Stomach (tissue), 8 donors: ENCODE measurements at regions not wholly inside any gene's neighbourhood (a gene's known extent, or its start where the extent isn't known, plus 50 kb on each side); places are given as distances from the start of the nearest gene placed in this dataset.
"Not testable (repeated sequence)": the region's sequence is repeated elsewhere in the genome, so short reads cannot be mapped to it uniquely, and the experiment has no call there.

Experiments used
- DNase-seq, 2 donors: peaks; one replicate each; pipeline versions ENCODE4 v3.0.0 to v3.0.0-alpha.2; 2013 to 2019
- H3K27ac ChIP-seq, 5 donors: fragments of 200-600 bp in 4 of 5; sonication (generic) in 4 of 5; one replicate each; pipeline ENCODE4 v1.5.1; 2013 to 2019; ENCODE audit warnings: mild to moderate bottlenecking in 1 of 5, moderate library complexity in 1 of 5
- H3K27me3 ChIP-seq, 3 donors: fragments of 200-600 bp; sonication (generic); one replicate each; pipeline ENCODE4 v1.5.1; 2017 to 2019; ENCODE audit warnings: mixed run types in 1 of 3
- H3K36me3 ChIP-seq, 4 donors: fragments of 200-600 bp; sonication (generic); 1 replicate in 3 of 4; 2 replicates in 1 of 4; pipeline ENCODE4 v1.5.1; 2016 to 2019
- H3K4me1 ChIP-seq, 4 donors: fragments of 200-600 bp; sonication (generic); one replicate each; pipeline ENCODE4 v1.5.1; 2016 to 2019
- H3K4me3 ChIP-seq, 4 donors: fragments of 200-600 bp; sonication (generic) in 3 of 4; one replicate each; pipeline ENCODE4 v1.5.1; 2016 to 2019; ENCODE audit warnings: mild to moderate bottlenecking in 1 of 4
- H3K9me3 ChIP-seq, 4 donors: fragments of 200-600 bp; sonication (generic); one replicate each; pipeline ENCODE4 v1.5.1; 2016 to 2019
- EP300 ChIP-seq: sonication (generic); formaldehyde crosslinking; IDR thresholded peaks from one replicate; pipeline ENCODE4 v1.6.1; 2017; ENCODE audit warnings: antibody characterized with exemption
- POLR2A ChIP-seq, 4 donors: fragments of 450-650 bp; IDR thresholded peaks; one replicate each; pipeline ENCODE4 v1.6.1; 2016; ENCODE audit warnings: antibody characterized with exemption in 4 of 4, control low read depth in 2 of 4, mild to moderate bottlenecking in 1 of 4, moderate library complexity in 1 of 4
- POLR2AphosphoS5 ChIP-seq, 3 donors: sonication (generic); formaldehyde crosslinking; IDR thresholded peaks; one replicate each; pipeline ENCODE4 v1.6.1; 2016; ENCODE audit warnings: antibody characterized with exemption in 3 of 3
- WGBS, 5 donors: extraction: QIAGEN DNeasy Blood & Tissue Kit in 3 of 5; methylation state at CpG; one replicate each; pipeline versions ENCODE4 v1.1.5 to v1.1.7; 2013 to 2018; 5-methylcytosine and 5-hydroxymethylcytosine counted together
- intact Hi-C: fragments of 100-400 bp; cut with DNase I; formaldehyde crosslinking; loops from one replicate; pipeline ENCODE4 v1.15.1; 2023; ENCODE audit warnings: low total_unique reads
- TF ChIP-seq, protein P1 (sequence below), 7 experiments: fragments of 450-650 bp in 4 of 7; fragments of 200-600 bp in 3 of 7; sonication (generic) in 3 of 7; IDR thresholded peaks; one replicate each; pipeline ENCODE4 v1.5.1; 2016 to 2019; ENCODE audit warnings: antibody characterized with exemption in 7 of 7, control low read depth in 2 of 7, mild to moderate bottlenecking in 1 of 7
- donor health status: healthy with polysubstance abuse.
- donor health status: Bipolar disorder and iron deficiency.
- donor health status: healthy.

DNA sequence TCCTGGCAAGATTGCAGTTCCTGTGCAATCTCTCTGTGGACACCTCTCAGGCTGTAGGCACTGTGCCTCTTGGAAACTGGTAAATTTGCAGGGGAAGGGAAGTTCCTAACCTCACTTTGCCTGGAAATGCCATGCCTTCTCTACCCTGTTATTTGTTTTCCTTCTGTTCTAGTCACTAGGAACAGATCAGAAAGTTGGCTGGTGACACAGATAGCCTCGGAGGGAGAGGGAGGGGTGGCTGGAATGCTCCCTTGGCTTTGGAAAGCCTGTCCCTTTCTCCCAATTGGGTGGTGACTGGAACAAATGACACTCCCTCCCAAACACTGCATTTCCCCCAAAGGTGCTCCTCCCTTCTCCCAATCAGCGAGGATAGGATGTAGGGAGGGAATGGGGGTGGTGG lies 131.5 kb upstream of the F13A1 start:
- WGBS, 5 donors: 9 to 29% (median 15%) methylated on average over 2 of the region's 2 CpGs
- no peak for DNase-seq
- Histone ChIP-seq H3K9me3 (no peaks in the 10 kb centered on the region), H3K27ac (no peak overlapping the region), H3K27me3 (peaks cover 0 to 18% (median 0%) of the 10 kb centered on the region in 3 donors), H3K36me3 (no peaks in the 10 kb centered on the region), H3K4me1 (no peaks in the 10 kb centered on the region), H3K4me3 (no peak overlapping the region)
- TF ChIP-seq POLR2AphosphoS5 (IDR thresholded peaks at IDR 0.05): no peak
- TF ChIP-seq EP300: no peak
- TF ChIP-seq, protein P1, sequence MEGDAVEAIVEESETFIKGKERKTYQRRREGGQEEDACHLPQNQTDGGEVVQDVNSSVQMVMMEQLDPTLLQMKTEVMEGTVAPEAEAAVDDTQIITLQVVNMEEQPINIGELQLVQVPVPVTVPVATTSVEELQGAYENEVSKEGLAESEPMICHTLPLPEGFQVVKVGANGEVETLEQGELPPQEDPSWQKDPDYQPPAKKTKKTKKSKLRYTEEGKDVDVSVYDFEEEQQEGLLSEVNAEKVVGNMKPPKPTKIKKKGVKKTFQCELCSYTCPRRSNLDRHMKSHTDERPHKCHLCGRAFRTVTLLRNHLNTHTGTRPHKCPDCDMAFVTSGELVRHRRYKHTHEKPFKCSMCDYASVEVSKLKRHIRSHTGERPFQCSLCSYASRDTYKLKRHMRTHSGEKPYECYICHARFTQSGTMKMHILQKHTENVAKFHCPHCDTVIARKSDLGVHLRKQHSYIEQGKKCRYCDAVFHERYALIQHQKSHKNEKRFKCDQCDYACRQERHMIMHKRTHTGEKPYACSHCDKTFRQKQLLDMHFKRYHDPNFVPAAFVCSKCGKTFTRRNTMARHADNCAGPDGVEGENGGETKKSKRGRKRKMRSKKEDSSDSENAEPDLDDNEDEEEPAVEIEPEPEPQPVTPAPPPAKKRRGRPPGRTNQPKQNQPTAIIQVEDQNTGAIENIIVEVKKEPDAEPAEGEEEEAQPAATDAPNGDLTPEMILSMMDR (IDR thresholded peaks at IDR 0.05): no peak
- TF ChIP-seq POLR2A (IDR thresholded peaks at IDR 0.05): no peak
- intact Hi-C loops: no loop called here

GRCh38 chr6:6453186-6453585 lies 132.7 kb upstream of the F13A1 start:
- intact Hi-C loops: no loop called here
- Histone ChIP-seq H3K4me1 (no peaks in the 10 kb centered on the region), H3K9me3 (no peaks in the 10 kb centered on the region), H3K4me3 (no peak overlapping the region), H3K27me3 (peaks cover 0 to 18% (median 0%) of the 10 kb centered on the region in 3 donors), H3K27ac (no peak overlapping the region), H3K36me3 (no peaks in the 10 kb centered on the region)
- 69 to 78% (median 73%) methylated on average over 1 of the region's 1 CpG for WGBS, 5 donors
- no peak for DNase-seq
- no peak for TF ChIP-seq POLR2AphosphoS5 (IDR thresholded peaks at IDR 0.05)
- no peak for TF ChIP-seq EP300
- TF ChIP-seq, protein P1 (IDR thresholded peaks at IDR 0.05): no peak
- TF ChIP-seq POLR2A (IDR thresholded peaks at IDR 0.05): no peak

DNA sequence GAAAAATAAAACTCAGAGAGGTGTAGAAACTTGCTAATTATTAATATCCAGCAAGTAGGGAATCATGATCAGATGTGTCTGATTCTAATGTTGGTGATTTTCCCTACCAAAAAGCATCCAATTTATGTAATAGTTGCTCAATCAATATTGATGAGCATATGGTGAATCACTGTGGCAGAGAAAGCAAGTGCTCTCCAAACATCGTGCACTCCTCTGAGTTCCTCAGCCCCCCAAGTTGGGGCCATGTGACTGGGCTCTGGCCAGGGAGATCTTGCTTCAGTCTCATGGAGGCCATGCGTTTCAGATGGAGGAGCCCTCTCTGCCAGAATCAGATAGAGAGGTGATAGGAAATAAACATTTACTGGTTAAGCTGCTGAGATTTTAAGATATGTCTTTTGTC lies 133.2 kb upstream of the LY86 start:
- H3K4me1 ChIP-seq: no peaks in the 10 kb centered on the region
- TF ChIP-seq, protein P1 (IDR thresholded peaks at IDR 0.05): no peak
- no peak for TF ChIP-seq POLR2AphosphoS5 (IDR thresholded peaks at IDR 0.05)
- TF ChIP-seq EP300: no peak
- no peak for TF ChIP-seq POLR2A (IDR thresholded peaks at IDR 0.05)
- H3K4me3 ChIP-seq: no peak overlapping the region
- H3K27ac ChIP-seq: no peak overlapping the region
- intact Hi-C loops: no loop called here
- H3K27me3 ChIP-seq: peaks cover 0 to 13% (median 0%) of the 10 kb centered on the region in 3 donors
- H3K36me3 ChIP-seq: no peaks in the 10 kb centered on the region
- 61 to 82% (median 75%) methylated on average over 2 of the region's 2 CpGs for WGBS, 5 donors
- peaks cover 0 to 4% (median 0%) of the 10 kb centered on the region in 4 donors for H3K9me3 ChIP-seq
- no peak for DNase-seq

DNA sequence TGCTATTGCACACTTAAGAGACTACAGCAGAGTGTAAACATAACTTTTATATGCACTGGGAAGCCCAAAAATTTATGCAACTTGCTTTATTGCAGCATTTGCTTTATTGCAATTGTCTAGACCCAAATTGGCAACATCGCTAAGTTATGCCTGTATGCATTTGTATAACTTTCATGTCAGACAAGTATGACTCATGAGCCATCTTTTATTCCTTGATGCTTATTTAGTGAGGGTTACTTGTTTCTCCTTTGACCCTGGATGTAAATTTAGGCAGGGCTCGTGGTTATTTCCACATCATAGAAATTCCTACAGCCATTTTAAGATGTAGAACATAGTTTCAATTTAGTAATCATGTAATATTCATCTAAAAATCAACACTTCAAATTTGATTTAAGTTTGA lies 130.3 kb upstream of the LY86 start:
- Histone ChIP-seq H3K4me3 (no peak overlapping the region), H3K27me3 (no peaks in the 10 kb centered on the region), H3K36me3 (no peaks in the 10 kb centered on the region), H3K27ac (no peak overlapping the region), H3K9me3 (peaks cover 0 to 4% (median 0%) of the 10 kb centered on the region in 4 donors), H3K4me1 (no peaks in the 10 kb centered on the region)
- no peak for DNase-seq
- 50 to 64% (median 59%) methylated on average over 2 of the region's 2 CpGs for WGBS, 5 donors
- TF ChIP-seq, protein P1 (IDR thresholded peaks at IDR 0.05): no peak
- intact Hi-C loops: no loop called here

GRCh38 chr6:6459963-6460362 lies 128.6 kb upstream of the LY86 start:
- H3K4me1 ChIP-seq, H3K36me3 ChIP-seq, intact Hi-C loops, H3K9me3 ChIP-seq, H3K27ac ChIP-seq, H3K27me3 ChIP-seq, H3K4me3 ChIP-seq, DNase-seq: not testable (repeated sequence)
- WGBS, 5 donors: 74 to 83% (median 78%) methylated on average over 4 of the region's 4 CpGs
